Fibroblast of lung (primary cell): ENCODE measurements at regions not wholly inside any gene's neighbourhood (a gene's known extent, or its start where the extent isn't known, plus 50 kb on each side); places are given as distances from the start of the nearest gene placed in this dataset.

Experiments used
- CTCF ChIP-seq, 2 donors: IDR thresholded peaks in 1 of 2; conservative IDR thresholded peaks in 1 of 2; 1 replicate in 1 of 2; 2 replicates in 1 of 2; pipeline ENCODE4 v1.5.1; 2011 to 2012; ENCODE audit warnings: low read length in 2 of 2, control low read depth in 1 of 2, inconsistent platforms in 1 of 2, low read depth in 1 of 2, mild to moderate bottlenecking in 1 of 2
- EZH2 ChIP-seq: IDR thresholded peaks from 2 replicates; pipeline ENCODE4 v1.5.1; 2012; ENCODE audit warnings: low read length, control low read depth, mild to moderate bottlenecking; ENCODE audit errors: missing control alignments

- TF ChIP-seq CTCF (conservative IDR thresholded peaks at IDR 0.05 in 1 of 2, IDR thresholded peaks at IDR 0.05 in 1 of 2; ENCODE audit: low read depth in 1 of 2, low read length in 2 of 2) (no peak), EZH2 (no peak)
Observed at GRCh38 chr3:22361521-22361920, 610.5 kb upstream of the ZNF385D start.
